Thyroid gland (tissue), 4 donors: ENCODE measurements at regions not wholly inside any gene's neighbourhood (a gene's known extent, or its start where the extent isn't known, plus 50 kb on each side); places are given as distances from the start of the nearest gene placed in this dataset.

Experiments
- POLR2A ChIP-seq, 2 donors: fragments of 450-650 bp; IDR thresholded peaks; one replicate each; pipeline ENCODE4 v1.6.1; 2017; ENCODE audit warnings: antibody characterized with exemption in 2 of 2, mild to moderate bottlenecking in 2 of 2, moderate library complexity in 1 of 2
- TF ChIP-seq, protein P1 (sequence below), 6 experiments: fragments of 200-600 bp in 3 of 6; fragments of 450-650 bp in 3 of 6; sonication (generic) in 3 of 6; IDR thresholded peaks; one replicate each; pipeline ENCODE4 v1.5.1; 2016 to 2019; ENCODE audit warnings: antibody characterized with exemption in 6 of 6, mild to moderate bottlenecking in 2 of 6, inconsistent platforms in 1 of 6, moderate library complexity in 1 of 6

DNA sequence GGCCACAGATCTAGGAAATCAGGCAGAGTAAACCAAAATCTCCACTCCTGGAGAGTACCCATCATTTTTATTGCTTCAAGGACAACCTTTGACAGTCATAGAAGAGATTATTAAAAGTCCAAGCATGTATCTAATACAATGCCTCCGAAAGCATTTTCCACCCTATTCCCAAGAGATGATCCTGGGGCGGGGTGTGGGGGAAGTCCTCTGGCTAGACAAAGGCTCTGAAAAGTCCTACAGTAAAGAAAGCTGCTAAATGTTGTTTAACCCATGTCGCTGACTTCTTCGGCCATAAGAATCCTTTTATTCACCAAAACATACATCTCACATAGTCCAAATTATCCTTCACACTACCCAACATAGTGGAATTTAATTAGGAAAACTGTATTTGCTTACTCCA, 115.7 kb upstream of the STT3B start:
- TF ChIP-seq, protein P1, sequence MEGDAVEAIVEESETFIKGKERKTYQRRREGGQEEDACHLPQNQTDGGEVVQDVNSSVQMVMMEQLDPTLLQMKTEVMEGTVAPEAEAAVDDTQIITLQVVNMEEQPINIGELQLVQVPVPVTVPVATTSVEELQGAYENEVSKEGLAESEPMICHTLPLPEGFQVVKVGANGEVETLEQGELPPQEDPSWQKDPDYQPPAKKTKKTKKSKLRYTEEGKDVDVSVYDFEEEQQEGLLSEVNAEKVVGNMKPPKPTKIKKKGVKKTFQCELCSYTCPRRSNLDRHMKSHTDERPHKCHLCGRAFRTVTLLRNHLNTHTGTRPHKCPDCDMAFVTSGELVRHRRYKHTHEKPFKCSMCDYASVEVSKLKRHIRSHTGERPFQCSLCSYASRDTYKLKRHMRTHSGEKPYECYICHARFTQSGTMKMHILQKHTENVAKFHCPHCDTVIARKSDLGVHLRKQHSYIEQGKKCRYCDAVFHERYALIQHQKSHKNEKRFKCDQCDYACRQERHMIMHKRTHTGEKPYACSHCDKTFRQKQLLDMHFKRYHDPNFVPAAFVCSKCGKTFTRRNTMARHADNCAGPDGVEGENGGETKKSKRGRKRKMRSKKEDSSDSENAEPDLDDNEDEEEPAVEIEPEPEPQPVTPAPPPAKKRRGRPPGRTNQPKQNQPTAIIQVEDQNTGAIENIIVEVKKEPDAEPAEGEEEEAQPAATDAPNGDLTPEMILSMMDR (IDR thresholded peaks at IDR 0.05), result no peak
- no peak for TF ChIP-seq POLR2A (IDR thresholded peaks at IDR 0.05)
